Mesenchymal stem cell (in vitro differentiated cells and primary cell): ENCODE measurements at regions not wholly inside any gene's neighbourhood (a gene's known extent, or its start where the extent isn't known, plus 50 kb on each side); places are given as distances from the start of the nearest gene placed in this dataset.
A peak's percentile ranks its signal among the peaks of the same experiment; 100 is the strongest.

ENCODE experiments used
- DNase-seq: peaks from one replicate; pipeline ENCODE4 v3.0.0-alpha.2; 2013
- H2AFZ ChIP-seq: one replicate; pipeline ENCODE4 v1.6.1; 2013; ENCODE audit warnings: low read depth, mild to moderate bottlenecking, control low read depth, inconsistent platforms, low read length, moderate library complexity
- H2AK5ac ChIP-seq: 2 replicates; pipeline ENCODE4 v1.6.1; 2013; ENCODE audit warnings: low read length, moderate library complexity, mild to moderate bottlenecking, inconsistent platforms; ENCODE audit not compliant: severe bottlenecking
- H2BK120ac ChIP-seq: one replicate; pipeline ENCODE4 v1.6.1; 2013; ENCODE audit warnings: low read depth, mild to moderate bottlenecking, inconsistent platforms, low read length, moderate library complexity
- H2BK12ac ChIP-seq, 2 experiments: one replicate each; pipeline ENCODE4 v1.6.1; 2013; ENCODE audit warnings: inconsistent platforms in 2 of 2, low read length in 2 of 2, mild to moderate bottlenecking in 2 of 2, moderate library complexity in 2 of 2, control low read depth in 1 of 2
- H2BK15ac ChIP-seq: one replicate; pipeline ENCODE4 v1.6.1; 2013; ENCODE audit warnings: mild to moderate bottlenecking, low read depth, inconsistent platforms; ENCODE audit not compliant: poor library complexity, severe bottlenecking
- H2BK5ac ChIP-seq: 2 replicates; pipeline ENCODE4 v1.6.1; 2013; ENCODE audit warnings: low read depth, mild to moderate bottlenecking, low read length, control low read depth, inconsistent platforms; ENCODE audit not compliant: poor library complexity, severe bottlenecking
- H3K14ac ChIP-seq, 2 experiments: one replicate each; pipeline ENCODE4 v1.6.1; 2013; ENCODE audit warnings: inconsistent platforms in 2 of 2, low read length in 2 of 2, control low read depth in 1 of 2, mild to moderate bottlenecking in 1 of 2, moderate library complexity in 1 of 2
- H3K18ac ChIP-seq, 2 experiments: one replicate each; pipeline ENCODE4 v1.6.1; 2013; ENCODE audit warnings: inconsistent platforms in 2 of 2, low read length in 2 of 2, control low read depth in 1 of 2, low read depth in 1 of 2, mild to moderate bottlenecking in 1 of 2
- H3K23ac ChIP-seq, 2 experiments: one replicate each; pipeline ENCODE4 v1.6.1; 2013; ENCODE audit warnings: inconsistent platforms in 2 of 2, low read length in 2 of 2, mild to moderate bottlenecking in 2 of 2, moderate library complexity in 2 of 2, control low read depth in 1 of 2
- H3K27ac ChIP-seq: 2 replicates; pipeline ENCODE4 v1.5.1; 2013; ENCODE audit warnings: mild to moderate bottlenecking, moderate library complexity, low read length, control low read depth, inconsistent platforms; ENCODE audit not compliant: poor library complexity, severe bottlenecking
- H3K27me3 ChIP-seq, 2 experiments: 2 replicates each; pipeline versions ENCODE4 v1.6.1 to v1.7.0; 2013; ENCODE audit warnings: low read length in 2 of 2, mild to moderate bottlenecking in 2 of 2, moderate library complexity in 2 of 2, control low read depth in 1 of 2, inconsistent platforms in 1 of 2; ENCODE audit not compliant: control insufficient read depth in 1 of 2, insufficient read depth in 1 of 2
- H3K36me3 ChIP-seq, 2 experiments: 2 replicates each; pipeline versions ENCODE4 v1.6.1 to v1.7.0; 2013; ENCODE audit warnings: low read length in 2 of 2, control low read depth in 1 of 2, inconsistent platforms in 1 of 2, low read depth in 1 of 2, mild to moderate bottlenecking in 1 of 2; ENCODE audit not compliant: insufficient read depth in 2 of 2, control insufficient read depth in 1 of 2
- H3K4ac ChIP-seq, 2 experiments: one replicate each; pipeline ENCODE4 v1.6.1; 2013; ENCODE audit warnings: inconsistent platforms in 2 of 2, low read length in 2 of 2, mild to moderate bottlenecking in 2 of 2, moderate library complexity in 2 of 2, control low read depth in 1 of 2, low read depth in 1 of 2
- H3K4me1 ChIP-seq: 2 replicates; pipeline ENCODE4 v1.6.1; 2013; ENCODE audit warnings: low read depth, low read length, control low read depth; ENCODE audit not compliant: control insufficient read depth, insufficient read depth
- H3K4me2 ChIP-seq: 2 replicates; pipeline ENCODE4 v1.6.1; 2013; ENCODE audit warnings: low read length, mild to moderate bottlenecking, inconsistent platforms; ENCODE audit not compliant: poor library complexity, severe bottlenecking
- H3K4me3 ChIP-seq, 2 experiments: 2 replicates each; pipeline versions ENCODE4 v1.5.1 to v1.7.0; 2013; ENCODE audit warnings: low read length in 2 of 2, mild to moderate bottlenecking in 2 of 2, control low read depth in 1 of 2, low read depth in 1 of 2; ENCODE audit not compliant: insufficient read depth in 1 of 2
- H3K79me1 ChIP-seq: replicated peaks from 2 replicates; pipeline ENCODE4 v1.6.1; 2013; ENCODE audit warnings: mild to moderate bottlenecking, control low read depth, low read length, inconsistent platforms; ENCODE audit not compliant: poor library complexity, severe bottlenecking
- H3K9ac ChIP-seq: 2 replicates; pipeline ENCODE4 v1.7.0; 2013; ENCODE audit warnings: mild to moderate bottlenecking, low read length, moderate library complexity
- H3K9me3 ChIP-seq: 2 replicates; pipeline ENCODE4 v1.7.0; 2013; ENCODE audit warnings: mild to moderate bottlenecking, low read length; ENCODE audit not compliant: control insufficient read depth
- H4K8ac ChIP-seq: one replicate; pipeline ENCODE4 v1.6.1; 2013; ENCODE audit warnings: inconsistent platforms, mild to moderate bottlenecking, low read length, moderate library complexity
- H4K91ac ChIP-seq: one replicate; pipeline ENCODE4 v1.6.1; 2013; ENCODE audit warnings: mild to moderate bottlenecking, low read length, inconsistent platforms
- WGBS: methylation state at CpG from one replicate; pipeline ENCODE4 v1.1.7; 2013; ENCODE audit warnings: mixed read lengths; 5-methylcytosine and 5-hydroxymethylcytosine counted together

DNA sequence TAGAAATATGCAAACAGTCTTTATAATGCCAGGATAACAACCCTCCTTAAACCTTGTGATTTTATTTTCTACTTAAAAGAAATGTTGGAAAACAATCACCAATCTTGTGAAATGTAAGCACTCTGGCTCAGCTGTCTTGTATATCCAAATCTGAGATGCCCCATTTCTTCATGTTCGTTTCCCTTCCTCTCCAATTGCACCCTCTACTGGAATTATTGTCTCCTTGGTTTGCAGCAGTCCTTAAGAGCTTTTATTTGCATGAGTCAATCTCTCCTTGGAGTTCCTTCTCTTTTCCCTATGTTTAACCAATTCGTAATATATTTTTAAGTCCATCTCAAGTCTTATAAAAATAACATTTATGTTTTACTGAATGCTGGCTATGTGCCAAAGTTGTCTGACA, 362.0 kb upstream of the CDH10 start:
- no peak overlapping the region for H2BK12ac ChIP-seq
- no peak overlapping the region for H2AFZ ChIP-seq
- H3K18ac ChIP-seq = no peak overlapping the region
- H3K27ac ChIP-seq = no peak overlapping the region
- peak; percentile 78 for DNase-seq
- no peaks in the 10 kb centered on the region for H3K36me3 ChIP-seq
- H2BK120ac ChIP-seq = no peak overlapping the region
- H3K79me1 ChIP-seq = no peaks in the 10 kb centered on the region
- H3K4me2 ChIP-seq = no peak overlapping the region
- H3K23ac ChIP-seq = no peak overlapping the region
- no peak overlapping the region for H3K4me3 ChIP-seq
- H3K9ac ChIP-seq = no peak overlapping the region
- no peak overlapping the region for H3K4ac ChIP-seq
- no peaks in the 10 kb centered on the region for H3K27me3 ChIP-seq
- H2AK5ac ChIP-seq = no peak overlapping the region
- WGBS = 20% methylated on average over 1 of the region's 2 CpGs
- H3K4me1 ChIP-seq = no peaks in the 10 kb centered on the region
- H4K91ac ChIP-seq = no peak overlapping the region
- no peak overlapping the region for H2BK5ac ChIP-seq
- no peak overlapping the region for H2BK15ac ChIP-seq
- no peak overlapping the region for H4K8ac ChIP-seq
- H3K9me3 ChIP-seq = peaks cover 3% of the 10 kb centered on the region
- no peak overlapping the region for H3K14ac ChIP-seq

DNA sequence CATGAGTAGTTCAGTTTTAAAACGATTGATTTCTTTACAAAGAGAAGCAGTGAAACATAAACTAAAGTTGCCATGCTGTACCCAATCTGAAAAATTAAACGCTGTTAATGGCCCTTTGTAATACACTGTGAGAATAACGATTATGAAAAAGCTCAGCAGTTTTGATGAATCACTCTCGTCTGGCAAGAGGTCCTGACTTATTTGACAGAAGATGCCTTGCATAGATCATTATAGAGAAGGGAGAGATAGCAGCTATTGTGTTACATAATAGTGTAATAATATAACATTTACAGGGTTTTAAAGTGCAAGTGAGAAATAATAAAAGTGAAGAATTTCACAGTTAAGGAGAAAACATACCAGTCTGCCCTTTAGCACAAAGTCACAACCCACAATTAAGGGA, 361.5 kb upstream of the CDH10 start:
- Histone ChIP-seq H4K8ac (no peak overlapping the region), H3K4me2 (no peak overlapping the region), H4K91ac (no peak overlapping the region), H3K4ac (no peak overlapping the region), H2AK5ac (no peak overlapping the region), H3K4me1 (no peaks in the 10 kb centered on the region), H2BK12ac (no peak overlapping the region), H3K14ac (no peak overlapping the region), H3K23ac (no peak overlapping the region), H3K18ac (no peak overlapping the region), H2BK120ac (no peak overlapping the region), H2AFZ (no peak overlapping the region), H3K79me1 (no peaks in the 10 kb centered on the region), H2BK5ac (no peak overlapping the region), H3K27me3 (no peaks in the 10 kb centered on the region), H2BK15ac (no peak overlapping the region), H3K9ac (no peak overlapping the region), H3K9me3 (peaks cover 3% of the 10 kb centered on the region), H3K4me3 (no peak overlapping the region), H3K36me3 (no peaks in the 10 kb centered on the region), H3K27ac (no peak overlapping the region)
- no peak for DNase-seq
- 39% methylated on average over 4 of the region's 4 CpGs for WGBS

DNA sequence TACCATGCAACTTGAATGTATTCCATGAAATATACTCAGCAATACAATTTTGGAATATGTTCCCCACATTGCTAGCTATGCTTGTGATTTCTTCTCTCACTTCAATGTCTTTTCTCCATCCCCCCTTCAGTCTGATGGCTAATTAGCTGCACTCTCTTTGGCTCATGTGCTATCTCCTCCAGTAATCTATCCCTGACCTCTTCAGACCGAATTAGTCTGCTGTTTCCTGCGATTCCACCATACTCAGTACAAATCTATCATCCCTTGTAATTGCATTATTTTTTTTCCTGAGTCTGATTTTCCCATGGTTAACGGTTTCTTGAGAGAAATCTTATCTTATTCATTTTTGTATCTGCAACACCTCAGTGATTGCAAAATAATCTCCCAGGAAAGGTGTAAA, 360.7 kb upstream of the CDH10 start:
- no peak overlapping the region for H3K23ac ChIP-seq
- H3K4me2 ChIP-seq = no peak overlapping the region
- no peak overlapping the region for H3K14ac ChIP-seq
- H3K4ac ChIP-seq = no peak overlapping the region
- H4K91ac ChIP-seq = no peak overlapping the region
- DNase-seq = no peak
- no peak overlapping the region for H2BK12ac ChIP-seq
- H3K36me3 ChIP-seq = no peaks in the 10 kb centered on the region
- H3K27me3 ChIP-seq = no peaks in the 10 kb centered on the region
- no peak overlapping the region for H3K9ac ChIP-seq
- no peak overlapping the region for H2BK120ac ChIP-seq
- no peak overlapping the region for H4K8ac ChIP-seq
- H3K18ac ChIP-seq = no peak overlapping the region
- no peak overlapping the region for H2BK15ac ChIP-seq
- H3K4me1 ChIP-seq = no peaks in the 10 kb centered on the region
- no peak overlapping the region for H3K4me3 ChIP-seq
- H3K27ac ChIP-seq = no peak overlapping the region
- H2BK5ac ChIP-seq = no peak overlapping the region
- 74% methylated on average over 2 of the region's 3 CpGs for WGBS
- no peaks in the 10 kb centered on the region for H3K79me1 ChIP-seq
- no peak overlapping the region for H2AFZ ChIP-seq
- H2AK5ac ChIP-seq = no peak overlapping the region
- peaks cover 3% of the 10 kb centered on the region for H3K9me3 ChIP-seq

DNA sequence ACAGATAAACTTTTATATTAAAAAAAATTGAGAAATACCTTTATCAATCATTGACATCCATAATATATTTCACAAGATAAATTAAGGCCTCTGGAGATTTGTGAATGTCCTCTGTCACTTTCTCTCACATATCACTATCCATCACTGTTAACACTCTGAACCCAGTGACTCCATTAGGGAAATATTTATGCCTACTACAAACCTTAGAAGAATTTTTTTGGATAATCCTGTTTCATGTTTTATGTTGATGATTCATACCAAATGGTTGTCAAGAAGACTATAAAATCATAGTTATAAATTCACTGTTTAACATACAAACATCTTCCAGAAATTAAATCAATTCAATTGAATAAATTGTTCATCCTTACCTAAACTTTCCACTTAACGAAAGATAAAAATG, 357.6 kb upstream of the CDH10 start:
- Histone ChIP-seq H2AK5ac (no peak overlapping the region), H2BK120ac (no peak overlapping the region), H4K91ac (no peak overlapping the region), H3K36me3 (no peaks in the 10 kb centered on the region), H2BK5ac (no peak overlapping the region), H4K8ac (no peak overlapping the region), H3K27ac (no peak overlapping the region), H3K23ac (no peak overlapping the region), H3K4me1 (no peaks in the 10 kb centered on the region), H2BK15ac (no peak overlapping the region), H3K4ac (no peak overlapping the region), H3K9ac (no peak overlapping the region), H3K18ac (no peak overlapping the region), H2BK12ac (no peak overlapping the region), H3K14ac (no peak overlapping the region), H3K4me2 (no peak overlapping the region), H3K4me3 (no peak overlapping the region), H3K27me3 (no peaks in the 10 kb centered on the region), H3K79me1 (no peaks in the 10 kb centered on the region), H3K9me3 (no peaks in the 10 kb centered on the region), H2AFZ (no peak overlapping the region)
- DNase-seq = no peak
- WGBS = no CpG with 5 or more reads among the region's 1 CpG
